Upper lobe of right lung (tissue), 1 donor: ENCODE measurements at regions not wholly inside any gene's neighbourhood (a gene's known extent, or its start where the extent isn't known, plus 50 kb on each side); places are given as distances from the start of the nearest gene placed in this dataset.

ENCODE experiments used
- ATAC-seq: fragments of 200-7000 bp; cut with Tn5 transposase; one replicate; pipeline ENCODE4 v1.9.1; 2020; ENCODE audit warnings: mild to moderate bottlenecking, moderate library complexity
- DNase-seq: peaks from one replicate; pipeline ENCODE4 v3.0.0-alpha.2; 2020
- H3K27ac ChIP-seq: fragments of 200-600 bp; one replicate; pipeline ENCODE4 v1.8.0; 2022
- H3K27me3 ChIP-seq: fragments of 200-600 bp; one replicate; pipeline ENCODE4 v1.8.0; 2022; ENCODE audit warnings: mild to moderate bottlenecking
- H3K36me3 ChIP-seq: fragments of 200-600 bp; one replicate; pipeline ENCODE4 v1.8.0; 2022
- H3K4me1 ChIP-seq: fragments of 200-600 bp; one replicate; pipeline ENCODE4 v1.8.0; 2022
- H3K4me3 ChIP-seq: fragments of 200-600 bp; one replicate; pipeline ENCODE4 v1.8.0; 2022; ENCODE audit warnings: mild to moderate bottlenecking
- H3K9me3 ChIP-seq: fragments of 200-600 bp; one replicate; pipeline ENCODE4 v1.8.0; 2022
- intact Hi-C: fragments of 100-400 bp; cut with DNase I; formaldehyde crosslinking; loops from one replicate; pipeline ENCODE4 v1.11.0; 2022
- TF ChIP-seq, protein P1 (sequence below): fragments of 200-600 bp; IDR thresholded peaks from one replicate; pipeline ENCODE4 v1.8.0; 2022; ENCODE audit warnings: antibody characterized with exemption
- donor health status: DM: no; HTN: yes; CAD: no; lungs with severe emphysema.

DNA sequence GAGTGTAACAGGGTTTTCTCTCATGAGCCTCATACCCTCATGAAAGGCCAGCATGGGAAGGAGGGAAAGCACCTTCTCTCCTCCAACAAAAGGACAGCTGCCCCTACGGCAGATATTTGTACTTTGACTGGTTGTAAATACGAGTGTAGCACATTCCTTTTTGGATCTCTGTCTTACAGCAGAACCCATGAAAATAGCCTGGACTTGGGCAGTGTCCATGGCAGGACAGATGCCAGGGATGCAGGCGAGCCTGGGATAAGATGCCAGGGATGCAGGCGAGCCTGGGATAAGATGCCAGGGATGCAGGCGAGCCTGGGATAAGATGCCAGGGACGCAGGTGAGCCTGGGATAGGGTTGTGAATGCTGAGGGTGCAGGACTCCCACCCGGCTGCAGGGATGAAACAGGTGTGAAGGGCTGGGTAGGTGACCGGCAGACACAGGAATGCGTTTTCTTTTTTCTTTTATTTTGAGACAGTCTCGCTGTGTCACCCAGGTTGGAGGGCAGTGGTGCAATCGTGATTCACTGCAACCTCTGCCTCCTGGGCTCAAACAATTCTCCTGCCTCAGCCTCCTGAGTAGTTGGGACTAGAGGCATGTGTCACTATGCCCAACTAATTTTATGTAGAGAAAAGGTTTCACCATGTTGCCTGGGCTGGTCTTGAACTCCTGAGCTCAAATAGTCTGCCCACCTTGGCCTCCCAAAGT, 120.0 kb downstream of the BEGAIN start:
- TF ChIP-seq, protein P1, sequence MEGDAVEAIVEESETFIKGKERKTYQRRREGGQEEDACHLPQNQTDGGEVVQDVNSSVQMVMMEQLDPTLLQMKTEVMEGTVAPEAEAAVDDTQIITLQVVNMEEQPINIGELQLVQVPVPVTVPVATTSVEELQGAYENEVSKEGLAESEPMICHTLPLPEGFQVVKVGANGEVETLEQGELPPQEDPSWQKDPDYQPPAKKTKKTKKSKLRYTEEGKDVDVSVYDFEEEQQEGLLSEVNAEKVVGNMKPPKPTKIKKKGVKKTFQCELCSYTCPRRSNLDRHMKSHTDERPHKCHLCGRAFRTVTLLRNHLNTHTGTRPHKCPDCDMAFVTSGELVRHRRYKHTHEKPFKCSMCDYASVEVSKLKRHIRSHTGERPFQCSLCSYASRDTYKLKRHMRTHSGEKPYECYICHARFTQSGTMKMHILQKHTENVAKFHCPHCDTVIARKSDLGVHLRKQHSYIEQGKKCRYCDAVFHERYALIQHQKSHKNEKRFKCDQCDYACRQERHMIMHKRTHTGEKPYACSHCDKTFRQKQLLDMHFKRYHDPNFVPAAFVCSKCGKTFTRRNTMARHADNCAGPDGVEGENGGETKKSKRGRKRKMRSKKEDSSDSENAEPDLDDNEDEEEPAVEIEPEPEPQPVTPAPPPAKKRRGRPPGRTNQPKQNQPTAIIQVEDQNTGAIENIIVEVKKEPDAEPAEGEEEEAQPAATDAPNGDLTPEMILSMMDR, result no peak

DNA sequence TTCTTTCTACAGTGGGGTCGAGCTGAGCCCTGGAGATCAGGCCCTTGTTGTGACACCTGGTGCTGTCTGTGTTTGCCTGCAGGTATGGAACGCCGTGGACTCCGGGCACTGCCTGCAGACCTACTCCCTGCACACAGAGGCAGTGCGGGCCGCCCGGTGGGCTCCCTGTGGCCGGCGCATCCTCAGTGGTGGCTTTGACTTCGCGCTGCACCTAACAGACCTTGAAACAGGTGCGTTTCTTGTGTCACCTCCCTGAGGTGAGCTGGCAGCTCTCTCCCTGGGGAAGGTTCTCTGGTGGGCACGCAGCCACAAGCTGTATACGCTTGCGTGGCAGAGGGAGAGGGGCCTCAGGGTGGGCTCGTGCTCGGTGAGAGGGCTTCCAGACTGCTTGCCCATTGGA, 119.3 kb downstream of the BEGAIN start:
- no peaks in the 10 kb centered on the region for H3K36me3 ChIP-seq
- TF ChIP-seq, protein P1, result no peak
- intact Hi-C loops, result no loop called here
- ATAC-seq (no peak), DNase-seq (no peak)
- no peaks in the 10 kb centered on the region for H3K4me1 ChIP-seq
- no peaks in the 10 kb centered on the region for H3K27me3 ChIP-seq
- H3K4me3 ChIP-seq, result no peak overlapping the region
- H3K27ac ChIP-seq, result no peak overlapping the region
- no peaks in the 10 kb centered on the region for H3K9me3 ChIP-seq

More for the DNA sequence above, 120.0 kb downstream of the BEGAIN start:
- Histone ChIP-seq H3K27me3 (no peaks in the 10 kb centered on the region), H3K4me3 (no peak overlapping the region), H3K9me3 (no peaks in the 10 kb centered on the region), H3K27ac (no peak overlapping the region), H3K4me1 (no peaks in the 10 kb centered on the region), H3K36me3 (no peaks in the 10 kb centered on the region)
- ATAC-seq, result no peak
- DNase-seq, result no peak
- intact Hi-C loops, result no loop called here

DNA sequence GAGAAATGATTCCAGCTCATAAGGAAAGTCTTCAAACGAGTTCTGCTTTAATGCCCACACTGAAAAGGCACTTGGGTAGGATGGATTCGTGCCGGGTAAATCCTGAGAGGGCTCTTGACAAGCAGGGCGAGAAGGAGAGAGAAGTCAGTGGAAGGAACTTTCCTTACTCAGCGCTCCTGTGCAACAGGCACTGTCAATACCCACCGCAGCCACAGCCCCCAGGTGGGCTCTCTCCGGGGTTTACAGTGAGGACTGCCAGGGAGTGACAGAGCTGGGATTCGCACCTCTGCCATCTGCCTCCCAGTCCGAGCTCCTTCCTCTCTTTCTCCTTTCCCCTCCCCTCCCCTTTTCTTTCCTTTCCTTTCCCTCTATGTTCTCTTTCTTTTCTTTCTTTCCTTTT, 118.7 kb downstream of the BEGAIN start:
- ATAC-seq (no peak), DNase-seq (no peak)
- Histone ChIP-seq H3K36me3 (no peaks in the 10 kb centered on the region), H3K9me3 (no peaks in the 10 kb centered on the region), H3K27ac (no peak overlapping the region), H3K27me3 (no peaks in the 10 kb centered on the region), H3K4me3 (no peak overlapping the region), H3K4me1 (no peaks in the 10 kb centered on the region)
- intact Hi-C loops, result no loop called here
- TF ChIP-seq, protein P1, result no peak

DNA sequence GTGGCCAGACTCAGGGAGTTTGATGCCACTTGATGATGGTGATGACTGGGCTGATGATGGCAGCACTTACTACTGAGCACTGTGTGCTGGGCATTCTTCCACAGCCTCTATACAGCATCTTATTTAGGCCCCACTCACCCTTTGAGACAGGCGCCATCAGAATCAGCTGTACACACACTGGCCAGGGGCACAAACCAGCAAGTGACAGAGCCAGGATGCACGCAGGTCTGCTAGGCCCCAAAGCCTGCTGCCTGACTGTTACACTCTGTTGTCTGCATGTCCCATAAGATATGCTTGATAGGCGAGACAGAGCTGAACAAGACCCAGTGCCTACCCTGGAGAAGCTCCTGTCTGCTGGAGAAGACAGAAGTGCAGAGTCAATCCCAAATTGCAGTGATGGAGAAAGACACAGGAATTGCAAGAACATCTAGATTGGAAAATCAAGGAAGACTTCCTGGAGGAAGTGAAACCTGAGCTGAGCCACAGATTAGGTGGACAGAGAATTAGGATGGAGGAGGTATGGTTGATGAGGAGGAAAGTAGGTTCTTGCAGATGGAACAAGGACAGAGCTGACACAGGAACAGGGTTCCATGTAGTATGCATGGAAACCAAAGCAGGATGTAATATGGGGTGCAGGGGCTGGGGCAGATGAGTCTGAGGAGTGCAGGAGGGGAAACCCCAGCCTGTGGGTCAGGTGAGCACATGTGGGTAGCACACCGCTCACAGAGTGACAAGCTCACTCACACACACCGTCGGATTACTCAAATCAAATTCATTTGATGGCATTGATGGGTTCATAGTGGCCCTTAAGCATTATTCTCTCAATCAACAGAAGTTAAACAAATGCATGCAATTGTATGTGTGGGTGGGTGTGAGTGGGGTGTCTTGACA, 117.3 kb downstream of the BEGAIN start:
- DNase-seq (no peak), ATAC-seq (no peak)
- Histone ChIP-seq H3K4me3 (no peak overlapping the region), H3K27me3 (no peaks in the 10 kb centered on the region), H3K9me3 (no peaks in the 10 kb centered on the region), H3K4me1 (no peaks in the 10 kb centered on the region), H3K36me3 (no peaks in the 10 kb centered on the region), H3K27ac (no peak overlapping the region)
- intact Hi-C loops, result no loop called here
- TF ChIP-seq, protein P1, result no peak

DNA sequence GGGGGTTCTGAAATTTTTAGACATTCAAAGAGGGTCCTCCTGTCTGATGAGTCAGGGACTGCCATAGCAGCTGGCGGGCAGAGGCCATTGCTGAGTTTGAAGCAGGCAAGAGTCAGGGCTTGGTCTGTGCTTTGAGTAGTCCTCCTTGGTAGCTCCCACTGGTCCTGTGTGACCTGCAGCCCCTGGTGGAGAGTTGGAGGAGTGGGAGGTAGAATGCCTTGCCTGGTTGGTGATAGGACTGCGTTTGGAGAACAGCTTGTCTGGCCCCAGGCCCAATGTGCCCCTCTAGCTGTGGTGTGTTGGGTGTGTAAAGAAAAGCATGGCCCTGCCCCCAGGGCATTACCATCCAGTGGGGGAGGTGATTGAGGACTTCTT, 116.7 kb downstream of the BEGAIN start:
- ATAC-seq, result no peak

More for the DNA sequence above, 116.7 kb downstream of the BEGAIN start:
- Histone ChIP-seq H3K4me3 (no peak overlapping the region), H3K4me1 (no peaks in the 10 kb centered on the region), H3K36me3 (no peaks in the 10 kb centered on the region), H3K27ac (no peak overlapping the region), H3K27me3 (no peaks in the 10 kb centered on the region), H3K9me3 (no peaks in the 10 kb centered on the region)
- TF ChIP-seq, protein P1, result no peak
- no peak for DNase-seq
- intact Hi-C loops, result no loop called here
